ENCODE measurements at regions not wholly inside any gene's neighbourhood (a gene's known extent, or its start where the extent isn't known, plus 50 kb on each side); places are given as distances from the start of the nearest gene placed in this dataset.
A peak's percentile ranks its signal among the peaks of the same experiment; 100 is the strongest.

DNA sequence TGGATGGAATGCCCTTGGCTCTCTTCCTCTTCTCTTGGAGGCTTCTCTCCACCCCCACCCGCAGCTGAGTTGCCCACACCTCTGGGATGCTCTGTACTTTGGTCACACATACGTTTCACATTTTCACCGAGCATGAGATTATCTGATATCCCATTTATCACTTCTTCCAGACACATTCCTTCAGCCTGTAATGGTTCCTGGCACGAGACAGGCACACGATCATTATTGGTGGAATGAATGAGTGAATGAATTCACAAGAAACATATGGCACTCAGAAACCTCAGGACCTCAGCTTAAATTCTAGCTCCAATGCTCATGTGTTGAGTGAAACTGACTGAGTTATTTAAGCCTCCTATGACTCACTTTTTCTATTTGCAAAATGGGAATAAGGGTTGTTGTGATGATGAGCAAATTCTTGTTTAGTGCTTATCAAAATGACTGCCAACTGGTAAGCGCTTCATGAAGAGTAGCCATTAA, 242.7 kb upstream of the JUN start:
- no peaks in the 10 kb centered on the region for H3K27me3 ChIP-seq
- H3K27ac ChIP-seq = peak overlapping the region in 1 of 4 donors; percentile 25
- peaks cover 0 to 11% (median 0%) of the 10 kb centered on the region in 3 donors for H3K4me1 ChIP-seq
- TF ChIP-seq POLR2A (IDR thresholded peaks at IDR 0.05) = no peak
- TF ChIP-seq, protein P1, sequence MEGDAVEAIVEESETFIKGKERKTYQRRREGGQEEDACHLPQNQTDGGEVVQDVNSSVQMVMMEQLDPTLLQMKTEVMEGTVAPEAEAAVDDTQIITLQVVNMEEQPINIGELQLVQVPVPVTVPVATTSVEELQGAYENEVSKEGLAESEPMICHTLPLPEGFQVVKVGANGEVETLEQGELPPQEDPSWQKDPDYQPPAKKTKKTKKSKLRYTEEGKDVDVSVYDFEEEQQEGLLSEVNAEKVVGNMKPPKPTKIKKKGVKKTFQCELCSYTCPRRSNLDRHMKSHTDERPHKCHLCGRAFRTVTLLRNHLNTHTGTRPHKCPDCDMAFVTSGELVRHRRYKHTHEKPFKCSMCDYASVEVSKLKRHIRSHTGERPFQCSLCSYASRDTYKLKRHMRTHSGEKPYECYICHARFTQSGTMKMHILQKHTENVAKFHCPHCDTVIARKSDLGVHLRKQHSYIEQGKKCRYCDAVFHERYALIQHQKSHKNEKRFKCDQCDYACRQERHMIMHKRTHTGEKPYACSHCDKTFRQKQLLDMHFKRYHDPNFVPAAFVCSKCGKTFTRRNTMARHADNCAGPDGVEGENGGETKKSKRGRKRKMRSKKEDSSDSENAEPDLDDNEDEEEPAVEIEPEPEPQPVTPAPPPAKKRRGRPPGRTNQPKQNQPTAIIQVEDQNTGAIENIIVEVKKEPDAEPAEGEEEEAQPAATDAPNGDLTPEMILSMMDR (IDR thresholded peaks at IDR 0.05) = no peak
- H3K4me3 ChIP-seq = no peak overlapping the region
- no peaks in the 10 kb centered on the region for H3K36me3 ChIP-seq
- no peak for DNase-seq
- 67 to 73% methylated on average over 6 of the region's 6 CpGs for WGBS, 2 donors
- H3K9me3 ChIP-seq = no peaks in the 10 kb centered on the region
- intact Hi-C loops (cut with DNase I) = no loop called here

DNA sequence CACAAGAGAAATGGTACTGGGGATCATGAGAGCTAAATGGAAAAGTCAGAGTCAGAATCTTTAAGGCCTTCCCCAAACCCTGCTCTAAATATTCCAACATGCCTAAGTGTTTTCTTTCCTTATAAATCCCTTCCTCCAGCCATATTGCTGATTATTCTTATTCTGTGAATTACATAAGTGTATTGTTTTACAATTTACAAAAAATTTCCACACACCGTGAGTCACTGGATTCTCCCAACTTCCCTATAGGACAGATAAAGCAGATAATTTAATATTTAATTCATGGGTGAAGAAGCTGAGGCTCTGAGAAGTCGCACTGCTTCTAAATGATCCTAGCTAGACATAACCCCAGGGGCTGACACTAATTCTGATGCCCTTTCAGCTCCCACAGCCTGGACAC, 243.3 kb upstream of the JUN start:
- Histone ChIP-seq H3K36me3 (no peaks in the 10 kb centered on the region), H3K27me3 (no peaks in the 10 kb centered on the region), H3K4me1 (peaks cover 0 to 11% (median 0%) of the 10 kb centered on the region in 3 donors), H3K4me3 (no peak overlapping the region), H3K27ac (no peak overlapping the region), H3K9me3 (no peaks in the 10 kb centered on the region)
- no peak for DNase-seq
- 64 to 96% methylated on average over 2 of the region's 2 CpGs for WGBS, 2 donors
- intact Hi-C loops (cut with DNase I) = no loop called here
- TF ChIP-seq, protein P1 (IDR thresholded peaks at IDR 0.05) = no peak
- no peak for TF ChIP-seq POLR2A (IDR thresholded peaks at IDR 0.05)

DNA sequence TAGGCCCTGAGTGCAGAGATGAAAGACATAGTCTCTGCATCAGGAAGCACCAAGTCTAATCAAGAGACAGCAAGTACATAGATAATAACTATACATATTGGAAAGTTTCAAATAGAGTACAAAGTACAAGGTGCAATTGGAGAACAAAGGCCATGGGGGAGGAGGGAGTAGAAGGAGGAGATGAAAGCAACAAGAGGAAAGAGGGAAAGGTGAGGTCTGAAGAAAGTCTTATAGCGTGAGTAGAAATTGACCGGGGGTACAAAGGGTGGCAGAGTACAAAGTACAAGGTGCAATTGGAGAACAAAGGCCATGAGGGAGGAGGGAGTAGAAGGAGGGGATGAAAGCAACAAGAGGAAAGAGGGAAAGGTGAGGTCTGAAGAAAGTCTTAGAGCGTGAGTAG, 244.2 kb upstream of the JUN start:
- Histone ChIP-seq H3K9me3 (no peaks in the 10 kb centered on the region), H3K36me3 (no peaks in the 10 kb centered on the region), H3K4me3 (no peak overlapping the region), H3K27ac (no peak overlapping the region), H3K4me1 (peaks cover 0 to 11% (median 0%) of the 10 kb centered on the region in 3 donors), H3K27me3 (no peaks in the 10 kb centered on the region)
- intact Hi-C loops (cut with DNase I) = no loop called here
- 93 to 95% methylated on average over 3 of the region's 3 CpGs for WGBS, 2 donors
- DNase-seq = no peak
- TF ChIP-seq POLR2A (IDR thresholded peaks at IDR 0.05) = no peak
- TF ChIP-seq, protein P1 (IDR thresholded peaks at IDR 0.05) = no peak

DNA sequence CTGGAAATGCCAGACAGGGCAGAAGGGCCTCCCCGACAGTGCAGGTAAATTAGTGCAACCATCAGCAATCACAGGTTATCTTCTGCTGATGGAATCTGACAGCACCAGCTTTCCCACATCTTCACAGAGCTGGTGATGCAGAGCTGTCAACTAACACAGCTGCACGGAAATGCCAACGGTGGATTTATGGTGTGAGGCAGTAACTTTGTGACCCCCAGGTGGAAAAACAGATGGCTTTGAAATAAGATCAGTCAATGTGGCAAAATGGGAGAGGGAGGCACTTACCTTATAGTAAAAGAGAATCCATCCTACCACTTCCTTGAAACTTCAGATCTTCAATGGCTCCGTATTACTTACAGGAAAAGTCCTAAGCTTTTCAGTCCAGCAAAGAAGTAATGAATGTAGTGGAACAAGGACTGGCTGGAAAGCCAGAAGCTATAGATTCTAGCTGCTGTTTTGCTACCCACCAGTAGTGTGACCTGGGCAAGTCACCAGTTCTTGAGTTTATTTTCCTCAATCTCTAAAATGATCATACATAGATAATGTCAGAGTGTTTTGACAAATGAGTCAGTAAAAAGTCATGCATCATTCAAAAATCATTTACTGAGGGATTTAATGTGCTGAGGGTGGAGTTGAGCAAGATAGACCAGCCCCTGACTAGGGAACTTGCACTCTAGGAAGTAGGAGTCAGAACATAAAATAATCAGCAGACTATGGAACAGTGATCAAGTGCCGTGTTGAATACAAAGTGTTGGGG, 245.7 kb upstream of the JUN start:
- intact Hi-C loops (cut with DNase I) = no loop called here
- no peak overlapping the region for H3K27ac ChIP-seq
- H3K4me3 ChIP-seq = no peak overlapping the region
- TF ChIP-seq, protein P1 (IDR thresholded peaks at IDR 0.05) = no peak
- TF ChIP-seq POLR2A (IDR thresholded peaks at IDR 0.05) = no peak
- H3K9me3 ChIP-seq = no peaks in the 10 kb centered on the region
- no peak for DNase-seq
- peaks cover 0 to 11% (median 0%) of the 10 kb centered on the region in 3 donors for H3K4me1 ChIP-seq
- H3K36me3 ChIP-seq = no peaks in the 10 kb centered on the region
- 81 to 92% methylated on average over 5 of the region's 5 CpGs for WGBS, 2 donors
- H3K27me3 ChIP-seq = no peaks in the 10 kb centered on the region

DNA sequence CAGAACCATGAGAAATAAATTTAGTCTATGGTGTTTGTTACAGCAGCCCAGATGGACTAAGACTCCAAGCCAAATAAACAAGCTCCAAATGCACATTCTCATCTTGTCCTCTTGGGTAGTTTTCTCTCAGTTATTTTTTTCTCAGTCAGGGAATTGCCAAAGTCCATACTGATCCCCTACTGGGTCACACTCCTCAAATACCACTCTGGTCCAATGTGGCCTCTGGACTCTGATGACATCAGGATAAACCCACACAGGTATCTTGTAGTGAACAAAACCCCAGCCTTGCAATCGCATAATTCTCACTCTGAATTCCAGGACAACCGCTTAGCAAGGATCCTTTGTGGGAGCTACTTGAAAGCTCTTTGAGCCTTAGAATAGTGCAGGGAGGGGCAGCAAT, 248.4 kb upstream of the JUN start:
- DNase-seq = no peak
- Histone ChIP-seq H3K27me3 (no peaks in the 10 kb centered on the region), H3K27ac (no peak overlapping the region), H3K36me3 (no peaks in the 10 kb centered on the region), H3K4me1 (peaks cover 0 to 11% (median 0%) of the 10 kb centered on the region in 3 donors), H3K9me3 (no peaks in the 10 kb centered on the region), H3K4me3 (no peak overlapping the region)
- WGBS, 2 donors = 94 to 100% methylated on average over 2 of the region's 2 CpGs
- TF ChIP-seq, protein P1 (IDR thresholded peaks at IDR 0.05) = no peak
- TF ChIP-seq POLR2A (IDR thresholded peaks at IDR 0.05) = no peak
- intact Hi-C loops (cut with DNase I) = no loop called here
